Stromal cell of bone marrow (primary cell): ENCODE measurements at regions not wholly inside any gene's neighbourhood (a gene's known extent, or its start where the extent isn't known, plus 50 kb on each side); places are given as distances from the start of the nearest gene placed in this dataset.

Source experiments
- DNase-seq: peaks from one replicate; pipeline ENCODE4 v3.0.0-alpha.2; 2012; ENCODE audit warnings: low read depth

- peak; percentile 85 for DNase-seq
Observed at GRCh38 chr9:108609227-108609896, 246.4 kb downstream of the ACTL7B start.

GRCh38 chr9:108607607-108608006 lies 248.2 kb downstream of the ACTL7B start:
- no peak for DNase-seq

GRCh38 chr9:108606401-108606800 lies 249.4 kb downstream of the ACTL7B start:
- DNase-seq: peak; percentile 64

GRCh38 chr9:108603141-108603540 lies 252.6 kb downstream of the ACTL7B start:
- DNase-seq: no peak

- DNase-seq: no peak
Observed at GRCh38 chr9:108600896-108601295, 254.9 kb downstream of the ACTL7B start.

- no peak for DNase-seq
Observed at GRCh38 chr9:108599571-108599970, 256.2 kb downstream of the ACTL7B start.

- no peak for DNase-seq
Observed at GRCh38 chr9:108591121-108591520, 264.7 kb downstream of the ACTL7B start.

GRCh38 chr9:108588246-108588645 lies 267.5 kb downstream of the ACTL7B start:
- no peak for DNase-seq

- DNase-seq: no peak
Observed at GRCh38 chr9:108586471-108587139, 269.2 kb downstream of the ACTL7B start.

- no peak for DNase-seq
Observed at GRCh38 chr9:108584860-108585259, 270.9 kb downstream of the ACTL7B start.

- DNase-seq: no peak
Observed at GRCh38 chr9:108582726-108583125, 273.1 kb downstream of the ACTL7B start.

GRCh38 chr9:108579757-108580439 lies 275.9 kb downstream of the ACTL7B start:
- peak; percentile 17 for DNase-seq

GRCh38 chr9:108575276-108575675 lies 280.5 kb downstream of the ACTL7B start:
- no peak for DNase-seq

GRCh38 chr9:108569624-108570023 lies 286.2 kb downstream of the ACTL7B start:
- DNase-seq: peak; percentile 64

- no peak for DNase-seq
Observed at GRCh38 chr9:108568093-108568492, 287.7 kb downstream of the ACTL7B start.

- no peak for DNase-seq
Observed at GRCh38 chr9:108567571-108567970, 288.2 kb downstream of the ACTL7B start.

- peak; percentile 85 for DNase-seq
Observed at GRCh38 chr9:108565651-108566378, 290.0 kb downstream of the ACTL7B start.

- no peak for DNase-seq
Observed at GRCh38 chr9:108562176-108562575, 293.6 kb downstream of the ACTL7B start.

GRCh38 chr9:108559432-108559831 lies 296.4 kb downstream of the ACTL7B start:
- no peak for DNase-seq

GRCh38 chr9:108554831-108555230 lies 301.0 kb downstream of the ACTL7B start:
- DNase-seq: no peak

- no peak for DNase-seq
Observed at GRCh38 chr9:108553111-108553635, 302.6 kb downstream of the ACTL7B start.

GRCh38 chr9:108552459-108553040 lies 303.2 kb downstream of the ACTL7B start:
- DNase-seq: no peak
